Endodermal cell (in vitro differentiated cells): ENCODE measurements at regions not wholly inside any gene's neighbourhood (a gene's known extent, or its start where the extent isn't known, plus 50 kb on each side); places are given as distances from the start of the nearest gene placed in this dataset.

Experiments
- DNase-seq: peaks from one replicate; pipeline ENCODE4 v3.0.0-alpha.2; 2017
- H3K27ac ChIP-seq: 2 replicates; pipeline ENCODE4 v1.5.1; 2013; ENCODE audit warnings: mild to moderate bottlenecking, low read depth, low read length, moderate library complexity
- H3K27me3 ChIP-seq: 2 replicates; pipeline ENCODE4 v1.6.1; 2013; ENCODE audit warnings: mild to moderate bottlenecking, low read length, moderate library complexity; ENCODE audit not compliant: insufficient read depth, control insufficient read depth, poor library complexity, severe bottlenecking
- H3K36me3 ChIP-seq: 2 replicates; pipeline ENCODE4 v1.7.0; 2013; ENCODE audit warnings: mild to moderate bottlenecking, low read length, moderate library complexity; ENCODE audit not compliant: control insufficient read depth, insufficient read depth
- H3K4me1 ChIP-seq: one replicate; pipeline ENCODE4 v1.7.0; 2013; ENCODE audit warnings: low read length; ENCODE audit not compliant: control insufficient read depth, insufficient read depth
- H3K4me3 ChIP-seq: 2 replicates; pipeline ENCODE4 v1.5.1; 2013; ENCODE audit warnings: mild to moderate bottlenecking, low read length, moderate library complexity
- H3K9ac ChIP-seq: 2 replicates; pipeline ENCODE4 v1.6.1; 2013; ENCODE audit warnings: mild to moderate bottlenecking, low read length, moderate library complexity; ENCODE audit not compliant: poor library complexity, severe bottlenecking; ENCODE audit errors: extremely low read depth
- H3K9me3 ChIP-seq: 2 replicates; pipeline ENCODE4 v1.6.1; 2013; ENCODE audit warnings: mild to moderate bottlenecking, low read length, moderate library complexity; ENCODE audit not compliant: control insufficient read depth
- H3K27ac Mint-ChIP-seq: 2 replicates; pipeline ENCODE4 v1.8.0; 2020; ENCODE audit warnings: mixed read lengths
- H3K27me3 Mint-ChIP-seq: 2 replicates; pipeline ENCODE4 v1.8.0; 2021; ENCODE audit warnings: mild to moderate bottlenecking, mixed read lengths; ENCODE audit not compliant: insufficient read depth
- H3K36me3 Mint-ChIP-seq: 2 replicates; pipeline ENCODE4 v1.8.0; 2020; ENCODE audit warnings: low read depth, mixed read lengths
- H3K4me1 Mint-ChIP-seq: 2 replicates; pipeline ENCODE4 v1.8.0; 2020; ENCODE audit warnings: mixed read lengths
- H3K4me3 Mint-ChIP-seq: 2 replicates; pipeline ENCODE4 v1.8.0; 2020; ENCODE audit warnings: mild to moderate bottlenecking, moderate library complexity, mixed read lengths
- H3K9me3 Mint-ChIP-seq: 2 replicates; pipeline ENCODE4 v1.8.0; 2020; ENCODE audit warnings: mild to moderate bottlenecking, mixed read lengths
- WGBS, 2 experiments: methylation state at CpG; one replicate each; pipeline versions ENCODE4 v1.1.5 to v1.1.7; 2013; ENCODE audit warnings: missing lambda C conversion rate in 2 of 2, mixed read lengths in 1 of 2; ENCODE audit not compliant: insufficient coverage in 1 of 2, insufficient read length in 1 of 2; 5-methylcytosine and 5-hydroxymethylcytosine counted together
- TF ChIP-seq, protein P1 (sequence below): fragments of 200-600 bp; sonication (generic); conservative IDR thresholded peaks from 2 replicates; pipeline ENCODE4 v1.5.0; 2021; ENCODE audit warnings: antibody characterized with exemption, mild to moderate bottlenecking

DNA sequence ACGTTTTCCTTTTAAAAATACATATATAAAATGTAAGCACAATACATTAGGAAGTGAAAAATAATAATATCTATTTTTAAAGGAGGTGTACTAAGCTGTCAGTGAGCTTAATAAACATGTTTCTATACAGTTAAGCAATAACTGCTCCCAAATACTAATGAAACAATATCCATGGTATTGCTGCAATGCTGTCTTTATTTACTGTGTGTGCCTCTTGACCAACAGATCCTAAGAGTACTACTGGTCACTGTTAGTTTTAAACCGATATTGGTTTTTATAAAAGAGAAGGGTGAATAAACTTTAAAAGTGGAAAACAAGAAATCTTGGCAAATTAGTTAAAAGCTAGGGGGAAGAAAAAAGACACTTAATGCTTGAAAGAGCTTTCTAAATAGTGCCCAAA lies 1029.0 kb downstream of the FSTL5 start:
- H3K4me1 Mint-ChIP-seq, result peaks cover 13% of the 10 kb centered on the region
- TF ChIP-seq, protein P1, sequence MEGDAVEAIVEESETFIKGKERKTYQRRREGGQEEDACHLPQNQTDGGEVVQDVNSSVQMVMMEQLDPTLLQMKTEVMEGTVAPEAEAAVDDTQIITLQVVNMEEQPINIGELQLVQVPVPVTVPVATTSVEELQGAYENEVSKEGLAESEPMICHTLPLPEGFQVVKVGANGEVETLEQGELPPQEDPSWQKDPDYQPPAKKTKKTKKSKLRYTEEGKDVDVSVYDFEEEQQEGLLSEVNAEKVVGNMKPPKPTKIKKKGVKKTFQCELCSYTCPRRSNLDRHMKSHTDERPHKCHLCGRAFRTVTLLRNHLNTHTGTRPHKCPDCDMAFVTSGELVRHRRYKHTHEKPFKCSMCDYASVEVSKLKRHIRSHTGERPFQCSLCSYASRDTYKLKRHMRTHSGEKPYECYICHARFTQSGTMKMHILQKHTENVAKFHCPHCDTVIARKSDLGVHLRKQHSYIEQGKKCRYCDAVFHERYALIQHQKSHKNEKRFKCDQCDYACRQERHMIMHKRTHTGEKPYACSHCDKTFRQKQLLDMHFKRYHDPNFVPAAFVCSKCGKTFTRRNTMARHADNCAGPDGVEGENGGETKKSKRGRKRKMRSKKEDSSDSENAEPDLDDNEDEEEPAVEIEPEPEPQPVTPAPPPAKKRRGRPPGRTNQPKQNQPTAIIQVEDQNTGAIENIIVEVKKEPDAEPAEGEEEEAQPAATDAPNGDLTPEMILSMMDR, result no peak
- DNase-seq, result no peak

DNA sequence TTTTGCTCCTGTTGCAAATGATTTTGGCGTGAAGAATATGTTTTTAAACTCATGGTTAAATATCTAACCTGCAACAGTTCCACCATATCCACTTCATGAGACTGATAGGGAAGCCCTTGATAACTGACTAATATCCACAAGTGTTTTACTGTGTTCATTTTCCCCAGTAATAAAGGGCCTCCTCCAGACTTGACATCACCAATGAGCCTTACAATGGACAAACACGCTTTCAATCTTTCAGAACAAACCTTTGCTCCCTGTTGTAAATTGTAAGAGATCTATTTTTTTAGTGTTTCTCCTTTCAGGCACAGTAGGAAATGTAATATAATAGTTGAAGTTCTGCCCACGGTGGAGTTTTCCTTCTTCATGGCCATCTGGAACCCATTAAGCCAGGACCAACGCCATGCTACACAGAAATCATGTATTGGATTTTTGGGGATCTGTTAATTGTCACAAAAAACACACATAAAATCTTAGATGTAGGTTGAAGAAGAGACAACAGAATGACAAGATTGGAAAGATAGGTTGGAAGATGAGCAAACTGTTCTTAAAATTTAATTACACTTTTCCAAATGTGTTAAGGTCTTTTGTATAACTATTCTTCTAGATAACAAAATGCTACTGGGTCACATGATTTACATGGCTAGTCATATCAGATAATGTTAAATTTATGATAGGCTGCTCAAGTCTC lies 1030.1 kb downstream of the FSTL5 start:
- H3K9ac ChIP-seq, result no peak overlapping the region
- Mint-ChIP-seq H3K36me3 (no peaks in the 10 kb centered on the region), H3K4me3 (no peak overlapping the region), H3K27me3 (no peaks in the 10 kb centered on the region), H3K27ac (no peak overlapping the region), H3K9me3 (no peaks in the 10 kb centered on the region), H3K4me1 (peaks cover 9% of the 10 kb centered on the region)
- WGBS, 2 experiments, result 98 to 100% methylated on average over 1 to 4 of the region's 4 CpGs
- no peaks in the 10 kb centered on the region for H3K36me3 ChIP-seq
- TF ChIP-seq, protein P1, result no peak
- H3K4me3 ChIP-seq, result no peak overlapping the region
- peaks cover 18% of the 10 kb centered on the region for H3K9me3 ChIP-seq
- no peaks in the 10 kb centered on the region for H3K4me1 ChIP-seq
- no peak overlapping the region for H3K27ac ChIP-seq
- no peak for DNase-seq
- no peaks in the 10 kb centered on the region for H3K27me3 ChIP-seq

More for the DNA sequence above, 1029.0 kb downstream of the FSTL5 start:
- Mint-ChIP-seq H3K36me3 (no peaks in the 10 kb centered on the region), H3K9me3 (no peaks in the 10 kb centered on the region), H3K27me3 (no peaks in the 10 kb centered on the region), H3K4me3 (no peak overlapping the region), H3K27ac (no peak overlapping the region)
- no peaks in the 10 kb centered on the region for H3K4me1 ChIP-seq
- H3K27me3 ChIP-seq, result no peaks in the 10 kb centered on the region
- peaks cover 22% of the 10 kb centered on the region for H3K9me3 ChIP-seq
- no peaks in the 10 kb centered on the region for H3K36me3 ChIP-seq
- H3K27ac ChIP-seq, result no peak overlapping the region
- no peak overlapping the region for H3K9ac ChIP-seq
- 67 to 93% methylated on average over 1 of the region's 2 CpGs for WGBS, 2 experiments
- H3K4me3 ChIP-seq, result no peak overlapping the region

DNA sequence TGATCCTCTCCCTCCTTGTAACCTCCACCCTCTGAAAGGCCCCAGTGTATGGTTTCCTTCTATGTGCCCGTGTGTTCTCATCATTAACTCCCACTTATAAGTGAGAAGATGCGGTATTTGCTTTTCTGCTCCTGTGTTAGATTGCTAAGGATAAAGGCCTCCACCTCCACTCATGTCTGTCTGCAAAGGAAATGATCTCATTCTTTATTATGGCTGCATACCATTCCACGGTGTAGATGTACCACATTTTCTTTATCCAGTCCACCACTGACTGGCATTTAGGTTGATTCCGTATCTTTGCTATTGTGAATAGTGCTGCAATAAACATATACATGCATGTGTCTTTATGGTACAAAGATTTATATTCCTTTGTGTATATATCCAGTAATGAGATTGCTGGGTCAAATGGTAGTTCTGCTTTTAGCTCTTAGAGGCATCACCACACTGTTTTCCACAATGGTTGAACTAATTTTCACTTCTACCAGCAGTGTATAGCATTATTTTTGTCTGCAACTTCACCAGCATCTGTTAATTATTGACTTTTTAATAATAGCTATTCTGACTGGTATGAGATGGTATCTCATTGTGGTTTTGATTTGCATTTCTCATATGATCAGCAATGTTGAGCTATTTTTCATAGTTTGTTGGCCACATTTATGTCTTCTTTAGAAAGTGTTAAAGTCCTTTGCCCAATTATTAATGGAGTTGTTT lies 1030.9 kb downstream of the FSTL5 start:
- no peak overlapping the region for H3K4me3 ChIP-seq
- H3K36me3 Mint-ChIP-seq, result no peaks in the 10 kb centered on the region
- H3K4me3 Mint-ChIP-seq, result no peak overlapping the region
- H3K27ac ChIP-seq, result no peak overlapping the region
- no peak overlapping the region for H3K9ac ChIP-seq
- H3K27me3 Mint-ChIP-seq, result no peaks in the 10 kb centered on the region
- H3K36me3 ChIP-seq, result no peaks in the 10 kb centered on the region
- DNase-seq, result no peak
- no peak overlapping the region for H3K27ac Mint-ChIP-seq
- H3K4me1 Mint-ChIP-seq, result peaks cover 9% of the 10 kb centered on the region
- 84 to 92% methylated on average over 4 of the region's 4 CpGs for WGBS, 2 experiments
- H3K9me3 ChIP-seq, result peaks cover 10% of the 10 kb centered on the region
- no peaks in the 10 kb centered on the region for H3K9me3 Mint-ChIP-seq
- no peaks in the 10 kb centered on the region for H3K27me3 ChIP-seq
- TF ChIP-seq, protein P1, result no peak
- H3K4me1 ChIP-seq, result no peaks in the 10 kb centered on the region
